NCI-H526 treated with DMSO at 0.1 percent for 48 hours (cell line): ENCODE measurements at regions not wholly inside any gene's neighbourhood (a gene's known extent, or its start where the extent isn't known, plus 50 kb on each side); places are given as distances from the start of the nearest gene placed in this dataset.
"Not testable (repeated sequence)": the region's sequence is repeated elsewhere in the genome, so short reads cannot be mapped to it uniquely, and the experiment has no call there.

Source experiments
- DNase-seq: peaks from one replicate; lab custom pipeline; 2025; lab: John Stamatoyannopoulos, UW

DNA sequence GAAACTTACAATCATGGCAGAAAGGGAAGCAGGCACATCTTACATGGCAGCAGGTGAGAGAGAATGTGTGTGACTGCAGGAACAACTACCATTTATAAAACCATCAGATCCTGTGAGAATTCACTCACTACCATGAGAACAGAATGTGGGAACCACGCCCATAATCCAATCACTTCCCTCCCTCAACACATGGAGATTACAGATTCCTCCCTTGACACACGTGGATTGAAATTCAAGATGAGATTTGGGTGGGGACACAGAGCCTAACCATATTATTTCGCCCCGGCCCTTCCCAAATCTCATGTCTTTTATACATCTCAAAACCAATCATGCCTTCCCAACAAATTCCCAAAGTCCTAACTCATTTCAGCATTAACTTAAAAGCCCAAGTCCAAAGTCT lies 203.6 kb downstream of the C12orf75 start:
- no peak for DNase-seq

GRCh38 chr12:105535033-105535432 lies 204.5 kb downstream of the C12orf75 start:
- not testable (repeated sequence) for DNase-seq

DNA sequence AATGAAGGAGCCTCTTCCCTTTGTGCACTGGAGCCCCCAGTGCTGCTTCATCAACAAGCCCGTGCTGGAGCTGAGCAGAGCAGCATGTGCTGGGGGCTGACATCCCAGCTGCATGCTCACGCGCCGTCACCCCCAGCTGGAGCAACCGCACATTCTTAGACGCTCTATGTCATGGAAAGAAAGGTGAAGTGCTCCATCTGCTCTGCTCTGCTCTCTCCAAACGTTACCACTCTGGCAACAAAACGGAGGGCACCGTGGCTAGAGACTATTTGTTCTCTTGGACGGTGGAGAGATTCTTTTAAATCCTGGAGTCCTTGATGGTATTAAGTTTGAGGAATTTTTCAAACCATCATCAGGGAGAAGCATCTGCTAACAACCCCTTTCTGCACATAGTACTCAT lies 208.4 kb downstream of the C12orf75 start:
- no peak for DNase-seq

- no peak for DNase-seq
Measured at GRCh38 chr12:105539735-105540134, 209.2 kb downstream of the C12orf75 start.

- DNase-seq, result no peak
Measured at GRCh38 chr12:105547786-105548185, 217.3 kb downstream of the C12orf75 start.

DNA sequence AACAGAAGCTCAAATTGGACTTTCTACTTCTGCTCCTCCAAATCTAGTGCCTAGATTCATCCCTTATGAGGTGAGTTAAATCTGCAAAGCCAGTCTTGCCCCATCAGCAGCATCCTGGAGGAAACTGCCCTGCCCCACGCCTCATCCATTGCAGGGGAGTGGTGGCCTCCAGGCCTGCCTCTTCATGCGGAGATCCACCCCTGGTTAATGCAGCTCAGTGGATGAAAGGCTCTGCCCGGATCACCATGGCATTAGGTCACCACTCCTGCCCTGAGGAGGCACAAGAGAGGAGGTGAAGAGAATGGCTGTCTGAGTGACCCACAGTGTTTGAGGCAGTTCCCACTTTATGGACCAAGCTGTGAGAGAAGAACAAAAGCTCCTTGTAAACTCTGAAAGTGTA lies 218.1 kb downstream of the C12orf75 start:
- DNase-seq, result no peak

- no peak for DNase-seq
Measured at GRCh38 chr12:105552056-105552455, 221.6 kb downstream of the C12orf75 start.

DNA sequence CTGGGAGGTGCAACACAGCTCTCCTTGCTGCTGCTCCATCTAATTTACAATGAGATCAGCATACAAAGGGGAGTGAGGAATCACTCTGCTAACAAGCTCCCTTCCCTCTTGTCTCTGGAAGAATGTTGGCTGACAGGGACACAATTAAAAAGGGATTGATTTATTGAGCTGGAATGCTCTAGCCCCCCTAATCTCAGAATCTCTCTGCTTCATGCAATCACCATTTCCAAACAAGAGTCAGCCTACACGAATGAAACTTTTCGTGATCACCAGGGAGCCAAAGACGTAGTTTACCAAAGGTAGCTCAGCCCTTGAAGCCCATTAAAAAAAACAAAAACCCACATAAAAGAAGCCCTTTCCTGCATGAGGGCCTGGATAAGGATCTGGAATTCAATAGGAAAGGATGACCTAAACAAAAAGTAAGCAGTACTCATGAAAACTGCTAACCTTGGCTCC lies 223.8 kb downstream of the C12orf75 start:
- no peak for DNase-seq

DNA sequence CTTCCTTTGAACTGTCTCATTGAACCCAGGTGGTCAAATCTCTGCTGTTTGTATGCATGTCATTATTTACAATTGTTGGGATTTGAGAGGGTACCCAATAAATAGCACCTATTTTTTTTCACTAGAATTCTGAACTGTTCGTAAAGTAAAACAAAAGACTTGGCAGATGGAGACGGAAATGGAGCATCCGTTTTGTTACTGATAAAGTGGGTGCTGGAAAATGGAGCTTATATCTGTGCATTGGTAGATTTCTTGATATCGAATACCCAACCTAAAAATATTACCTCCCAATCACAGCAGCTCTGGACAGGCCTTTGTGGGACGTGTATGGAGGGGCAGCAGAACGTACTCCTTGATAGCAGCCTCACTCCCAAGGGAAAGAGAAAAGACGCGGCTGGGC lies 224.4 kb downstream of the C12orf75 start:
- DNase-seq, result no peak

DNA sequence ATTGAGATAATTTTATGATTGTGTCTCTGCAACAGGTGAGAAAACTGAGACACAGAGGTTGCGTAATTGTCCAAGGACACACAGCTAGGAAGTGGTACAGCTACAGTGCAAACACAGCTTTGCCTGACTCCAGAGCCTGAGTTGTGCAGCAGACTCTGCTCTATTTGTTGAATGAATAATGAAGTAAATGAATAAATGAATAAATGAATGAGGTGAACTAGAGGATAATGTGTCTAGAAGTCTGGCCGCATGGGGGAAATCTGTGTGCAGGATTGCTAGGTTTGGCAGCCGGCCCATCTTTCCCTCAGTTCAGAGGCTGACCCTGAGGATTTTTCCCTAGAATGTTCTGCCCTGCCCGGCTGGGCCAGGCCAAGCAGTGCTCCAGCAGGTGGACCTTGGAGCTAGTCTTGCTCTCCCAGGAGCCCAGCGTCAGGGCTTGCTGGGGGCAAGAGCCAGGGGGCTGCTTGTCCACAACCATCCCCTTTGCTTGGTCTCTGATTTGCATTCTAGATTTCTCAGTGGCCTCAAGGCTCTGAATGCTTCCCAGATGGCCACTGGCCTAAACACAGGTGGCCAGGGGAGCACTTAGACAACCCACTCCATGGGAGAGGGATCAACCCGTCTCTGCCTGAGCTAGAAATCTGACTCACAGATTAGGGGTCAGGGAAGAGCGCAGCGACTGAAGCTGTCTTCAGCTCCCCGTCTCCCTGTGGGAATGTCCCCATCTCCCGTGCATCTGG lies 225.2 kb downstream of the C12orf75 start:
- no peak for DNase-seq

DNA sequence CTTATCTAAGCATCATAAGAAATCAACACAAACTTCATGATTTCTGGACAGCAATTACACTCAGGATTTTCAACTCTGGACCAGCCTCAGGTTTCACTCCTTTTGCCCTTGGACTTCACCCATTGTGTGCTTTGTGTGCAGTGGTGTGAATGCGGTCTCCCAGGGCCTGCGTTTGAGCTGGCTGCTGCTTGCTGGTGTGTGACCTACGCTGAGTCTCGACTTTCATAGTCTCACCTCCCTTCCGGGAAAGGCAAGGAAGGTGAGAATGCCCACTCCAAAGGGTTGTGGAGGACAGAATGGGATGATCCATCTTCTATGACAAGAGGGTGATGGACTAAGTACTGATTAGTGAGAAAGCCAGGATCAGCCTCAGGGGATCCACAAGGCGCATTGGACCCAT lies 228.8 kb downstream of the C12orf75 start:
- no peak for DNase-seq

DNA sequence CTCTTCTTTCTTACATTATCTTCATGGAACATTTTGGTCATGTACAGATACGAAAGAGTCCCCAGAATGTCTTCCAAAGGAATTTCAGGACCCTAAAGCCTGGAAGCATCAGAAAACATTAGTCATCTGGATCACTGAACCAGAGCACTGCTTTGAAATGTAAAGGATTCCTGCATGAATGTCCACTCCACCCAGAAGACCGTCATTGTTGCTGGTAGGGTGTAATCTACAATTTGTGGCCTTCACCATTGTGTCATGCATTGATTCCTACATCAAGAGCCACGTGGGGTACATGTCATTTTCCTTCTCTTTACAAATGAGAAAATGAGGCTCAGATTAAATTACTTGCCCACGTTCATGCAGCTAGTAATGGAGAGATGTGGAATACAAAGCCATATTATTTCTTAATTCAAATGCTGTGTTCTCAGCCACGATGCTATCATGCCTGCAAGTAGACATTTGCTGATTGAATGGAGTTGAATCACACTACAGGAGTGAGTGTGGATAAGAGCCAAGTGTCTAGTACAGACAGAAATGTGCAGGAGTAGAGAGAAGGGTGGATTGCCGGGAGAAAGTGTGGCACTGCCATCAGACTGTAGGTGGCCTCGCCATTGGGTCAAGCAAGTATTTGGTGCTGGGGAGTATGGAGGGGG lies 231.2 kb downstream of the C12orf75 start:
- DNase-seq, result no peak

DNA sequence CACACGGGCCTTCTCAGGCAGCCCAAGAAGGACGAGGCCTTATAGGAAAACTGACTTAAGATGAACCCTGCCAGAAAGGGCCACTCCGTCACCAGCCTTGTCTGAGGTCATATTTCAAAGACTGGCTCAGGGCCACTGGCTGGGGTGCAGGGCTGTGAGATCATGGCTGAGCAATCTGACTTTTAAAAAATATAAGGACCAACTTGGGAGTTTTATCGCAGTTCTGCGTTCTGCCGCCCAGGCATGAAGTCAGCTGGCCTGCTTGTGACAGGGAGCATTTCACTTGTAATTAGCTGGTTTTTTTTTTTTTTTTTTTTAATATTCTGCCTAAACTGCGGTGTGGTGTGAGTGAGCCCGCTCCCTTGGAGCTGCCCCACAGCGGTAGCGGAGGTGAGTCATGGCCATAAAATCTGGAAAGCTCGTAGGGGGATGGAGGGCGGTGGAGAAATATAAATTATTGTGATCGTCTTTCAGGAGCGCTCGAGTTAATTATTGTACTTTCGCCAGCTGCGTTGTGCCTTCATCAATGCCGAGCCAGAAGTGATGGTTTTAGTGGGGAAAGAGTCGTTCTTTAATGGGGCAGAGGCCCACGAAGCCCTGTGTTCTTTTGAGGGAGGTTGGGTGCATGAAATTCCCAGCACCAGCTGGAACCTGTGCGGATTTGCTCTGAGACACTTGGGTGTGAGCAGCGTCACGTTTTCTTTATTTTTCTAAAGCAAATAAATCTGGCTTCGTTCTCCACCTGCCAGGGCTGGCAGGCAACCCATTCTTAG lies 231.9 kb downstream of the C12orf75 start:
- DNase-seq, result no peak

DNA sequence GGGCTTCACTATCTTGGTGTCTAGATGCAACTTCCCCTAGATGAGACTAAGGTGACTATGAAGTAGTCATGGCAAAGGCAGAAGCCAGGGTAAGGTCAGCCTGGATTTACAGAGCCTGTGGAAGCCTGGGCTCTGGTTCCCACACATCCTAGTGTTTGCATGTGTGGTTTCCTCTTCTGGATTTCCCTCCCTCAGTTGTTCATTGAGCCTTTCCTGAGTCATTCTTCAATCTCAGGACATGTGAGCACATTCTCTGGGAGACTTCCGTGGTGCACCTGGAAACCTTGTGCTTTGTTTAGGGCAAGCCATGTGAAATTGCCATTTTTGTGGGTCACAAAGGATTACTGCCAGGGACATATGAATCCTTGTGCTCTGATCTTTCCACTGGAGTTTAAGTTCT lies 236.6 kb downstream of the C12orf75 start:
- DNase-seq, result no peak

DNA sequence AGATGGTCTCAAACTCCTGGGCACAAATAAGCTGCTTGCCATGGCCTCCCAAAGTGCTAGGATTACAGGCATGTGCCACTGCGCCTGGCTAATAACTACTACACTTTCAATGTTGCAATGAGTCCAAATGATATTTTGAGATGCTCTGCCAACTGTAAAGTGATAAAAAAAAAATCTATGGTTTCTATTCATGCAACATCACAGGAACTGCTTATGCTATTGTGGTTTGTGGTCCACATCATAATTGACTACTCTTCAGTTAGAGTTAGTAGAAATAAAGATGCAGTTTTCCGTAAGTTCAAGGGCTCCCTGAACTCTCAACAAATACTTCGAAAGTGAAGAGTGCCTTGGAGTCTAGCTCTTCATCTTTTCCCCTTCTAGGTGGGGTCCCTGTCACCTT lies 239.4 kb downstream of the C12orf75 start:
- no peak for DNase-seq

- DNase-seq, result no peak
Measured at GRCh38 chr12:105570944-105571343, 240.5 kb downstream of the C12orf75 start.

DNA sequence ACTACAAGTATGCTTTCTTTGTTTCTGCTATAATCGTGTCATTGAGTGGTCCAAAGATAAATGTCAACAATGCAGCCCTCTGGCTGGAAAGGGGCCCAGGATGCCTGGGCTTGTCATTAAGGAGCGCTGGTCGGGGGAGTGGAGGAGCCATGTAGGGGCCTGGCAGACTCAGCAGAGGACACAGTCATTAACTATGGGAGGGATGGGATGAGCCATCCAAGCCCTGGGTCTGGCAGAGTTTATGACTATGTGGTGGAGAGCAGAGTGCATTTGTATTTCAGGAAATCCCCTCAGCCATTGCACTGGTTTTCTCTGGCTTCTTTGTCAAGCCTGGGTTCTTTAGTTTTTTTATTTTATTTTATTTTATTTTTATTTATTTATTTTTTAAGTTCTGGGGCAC lies 243.1 kb downstream of the C12orf75 start:
- DNase-seq, result no peak

- DNase-seq, result no peak
Measured at GRCh38 chr12:105574056-105574715, 243.7 kb downstream of the C12orf75 start.

GRCh38 chr12:105575235-105575634 lies 244.7 kb downstream of the C12orf75 start:
- no peak for DNase-seq

DNA sequence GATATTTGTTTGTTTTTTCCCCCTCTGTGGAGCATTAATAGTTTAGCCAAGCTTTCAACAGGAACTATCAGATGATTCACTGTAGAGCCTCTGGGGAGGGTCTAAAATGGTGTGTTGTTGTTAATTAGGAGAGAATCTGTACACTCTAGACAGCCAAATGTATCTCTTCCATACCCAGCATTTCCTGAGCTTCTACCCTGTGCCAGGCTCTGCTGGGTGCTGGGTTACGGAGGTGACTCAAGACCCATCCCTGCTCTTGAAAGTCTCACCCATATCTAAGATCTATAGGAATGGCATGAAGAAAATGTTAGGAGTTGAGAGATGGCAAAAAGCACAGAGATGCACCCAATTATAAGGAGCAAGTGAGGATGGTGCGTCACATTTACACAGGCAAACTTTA lies 245.8 kb downstream of the C12orf75 start:
- DNase-seq, result no peak

DNA sequence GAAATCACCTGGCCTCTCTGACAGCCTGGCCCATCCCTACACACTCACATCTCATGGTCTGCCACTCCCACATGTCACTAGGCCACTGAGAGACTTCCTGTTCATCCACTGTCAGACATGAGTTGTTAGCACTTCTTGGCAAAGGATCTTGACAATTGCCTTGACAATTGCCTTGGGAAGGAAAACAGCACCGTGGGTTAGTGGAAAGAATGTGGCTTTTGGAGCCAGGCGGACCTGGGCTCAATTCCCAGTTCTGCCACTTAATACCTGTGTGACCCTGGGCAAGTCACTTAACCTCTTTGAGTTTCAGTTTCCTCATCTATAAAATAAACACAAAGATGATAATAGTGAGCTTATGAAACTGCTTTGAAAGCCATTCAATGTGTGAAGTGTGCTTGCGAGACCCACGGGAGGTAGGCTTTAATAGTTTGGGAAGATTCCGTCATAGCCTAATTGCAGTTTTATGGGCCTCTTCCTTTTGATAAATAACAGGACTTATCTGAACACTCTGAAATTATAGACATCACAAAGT lies 250.4 kb downstream of the C12orf75 start:
- DNase-seq, result no peak

- DNase-seq, result no peak
Measured at GRCh38 chr12:105581420-105581819, 250.9 kb downstream of the C12orf75 start.
